HG03135 (cell line): ENCODE measurements at regions not wholly inside any gene's neighbourhood (a gene's known extent, or its start where the extent isn't known, plus 50 kb on each side); places are given as distances from the start of the nearest gene placed in this dataset.
"Not testable (repeated sequence)": the region's sequence is repeated elsewhere in the genome, so short reads cannot be mapped to it uniquely, and the experiment has no call there.

Experiments
- ATAC-seq: cut with Tn5 transposase; IDR thresholded peaks from one replicate; pipeline ENCODE4 v1.9.1; 2021; ENCODE audit warnings: mild to moderate bottlenecking, moderate library complexity; ENCODE audit not compliant: unreplicated experiment

GRCh38 chr2:160550048-160550447 lies 56.4 kb upstream of the RBMS1 start:
- no peak for ATAC-seq

DNA sequence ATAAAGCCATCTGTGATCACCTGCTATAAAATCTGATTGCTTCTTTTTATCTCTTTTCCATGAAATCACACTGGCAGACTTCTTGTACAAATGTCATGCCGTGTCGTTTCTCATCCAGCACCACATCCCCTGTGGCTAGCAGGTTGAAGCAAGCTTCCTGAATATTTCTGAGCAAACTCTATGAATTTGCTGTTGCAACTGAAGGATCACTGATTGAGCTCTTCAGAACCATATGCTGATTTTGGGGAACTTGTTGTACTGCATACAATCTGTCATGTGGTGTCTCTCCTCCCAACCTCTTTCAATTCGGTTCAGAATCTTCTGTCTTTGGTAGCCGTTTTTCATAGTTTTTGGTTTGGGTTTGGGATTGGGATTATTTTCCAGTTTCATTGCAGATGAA lies 57.7 kb upstream of the RBMS1 start:
- no peak for ATAC-seq

DNA sequence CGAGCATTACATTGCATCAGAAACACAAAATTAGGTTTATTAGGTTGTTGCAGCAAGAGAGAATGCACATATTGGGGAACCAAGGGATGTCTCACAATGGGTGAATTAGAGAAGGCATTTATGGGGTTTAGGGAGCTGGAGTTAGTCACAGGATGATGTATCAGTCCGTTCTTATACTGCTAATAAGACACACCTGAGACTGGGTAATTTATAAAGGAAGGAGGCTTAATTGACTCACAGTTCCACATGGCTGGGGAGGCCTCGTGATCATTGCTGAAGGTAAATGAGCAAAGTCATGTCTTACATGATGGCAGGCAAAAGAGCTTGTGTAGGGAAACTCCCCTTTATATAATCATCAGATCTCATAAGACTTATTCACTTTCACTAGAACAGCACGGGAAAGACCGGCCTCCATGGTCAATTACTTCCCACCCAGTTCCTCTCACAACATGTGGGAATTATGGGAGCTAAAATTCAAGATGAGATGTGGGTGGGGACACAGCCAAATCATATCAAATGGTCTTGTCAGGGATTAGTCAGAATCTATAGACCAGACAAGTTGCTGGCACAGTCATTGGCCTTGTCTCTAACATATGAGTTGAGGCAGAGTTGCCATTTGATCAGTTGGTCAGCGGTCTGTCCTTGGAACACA lies 61.9 kb upstream of the RBMS1 start:
- ATAC-seq: no peak

GRCh38 chr2:160557903-160558302 lies 64.3 kb upstream of the RBMS1 start:
- ATAC-seq: no peak

DNA sequence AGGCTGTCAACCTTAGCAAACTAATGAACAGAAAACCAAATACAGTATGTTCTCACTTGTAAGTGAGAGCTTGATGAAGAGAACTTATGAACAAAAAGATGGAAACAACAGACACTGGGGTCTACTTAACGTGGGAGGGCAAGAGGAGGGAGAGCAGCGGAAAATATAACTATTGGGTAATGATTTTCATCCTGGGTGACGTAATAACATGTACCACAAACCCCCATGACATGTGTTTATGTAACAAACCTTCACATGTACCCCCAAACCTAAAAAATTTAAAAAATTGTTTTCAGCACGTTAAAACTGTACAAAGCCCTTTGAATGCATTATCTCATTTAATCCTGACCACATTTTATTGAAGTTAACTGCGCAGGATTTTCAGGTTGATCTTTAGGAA lies 64.9 kb upstream of the RBMS1 start:
- ATAC-seq: no peak

DNA sequence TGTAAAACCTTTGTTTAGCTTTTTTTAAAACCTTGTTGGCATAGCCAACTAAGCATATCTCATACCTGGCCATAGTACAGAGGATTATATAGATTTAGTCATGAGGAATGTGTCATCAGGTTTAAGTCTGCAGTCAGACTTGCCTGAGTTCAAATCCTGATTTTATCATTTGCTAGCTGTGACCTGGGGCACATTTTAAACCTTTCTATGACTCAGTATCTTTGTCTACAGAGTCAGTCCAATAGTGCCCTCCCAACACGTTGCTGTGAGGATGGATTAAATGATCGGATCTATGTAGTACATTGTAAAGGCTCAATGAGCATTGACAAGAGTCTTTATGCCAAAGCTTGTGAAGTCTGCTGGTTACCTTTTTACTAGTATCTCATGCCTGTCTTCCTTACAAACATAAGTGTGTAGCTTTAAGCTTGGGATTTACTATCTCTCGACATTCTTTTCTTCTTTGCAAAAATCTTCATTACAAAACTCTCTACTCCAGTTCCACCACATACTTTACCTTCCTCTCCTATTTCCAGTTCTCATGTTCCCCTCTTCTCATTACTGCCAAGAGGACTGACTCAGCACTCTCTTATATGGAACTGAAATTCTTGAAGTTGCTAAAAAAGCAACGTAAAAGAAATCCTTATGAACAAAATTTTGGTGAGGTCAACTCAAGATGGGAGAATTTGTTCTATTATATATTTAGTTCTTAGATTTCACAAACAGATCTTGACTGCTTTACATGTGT lies 68.1 kb upstream of the RBMS1 start:
- ATAC-seq: no peak

DNA sequence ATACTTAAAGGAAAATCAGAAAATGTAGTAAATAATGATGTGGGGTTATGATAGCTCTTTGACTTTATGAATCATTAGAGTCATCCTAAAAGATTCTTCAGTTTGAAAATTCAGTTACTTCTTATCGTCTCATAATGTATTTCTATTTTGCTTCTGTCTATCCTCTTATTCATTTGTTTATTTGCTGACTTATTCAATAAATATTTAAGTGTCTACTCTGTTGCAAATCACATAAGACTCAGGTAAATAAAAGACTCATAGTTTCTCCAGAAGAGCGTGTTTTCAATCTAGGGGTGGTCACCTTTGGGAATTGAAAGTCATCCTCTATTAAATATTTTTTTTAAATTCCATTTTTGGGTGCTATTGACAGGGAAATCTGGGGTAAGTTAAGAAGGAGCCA lies 69.1 kb upstream of the RBMS1 start:
- ATAC-seq: no peak

DNA sequence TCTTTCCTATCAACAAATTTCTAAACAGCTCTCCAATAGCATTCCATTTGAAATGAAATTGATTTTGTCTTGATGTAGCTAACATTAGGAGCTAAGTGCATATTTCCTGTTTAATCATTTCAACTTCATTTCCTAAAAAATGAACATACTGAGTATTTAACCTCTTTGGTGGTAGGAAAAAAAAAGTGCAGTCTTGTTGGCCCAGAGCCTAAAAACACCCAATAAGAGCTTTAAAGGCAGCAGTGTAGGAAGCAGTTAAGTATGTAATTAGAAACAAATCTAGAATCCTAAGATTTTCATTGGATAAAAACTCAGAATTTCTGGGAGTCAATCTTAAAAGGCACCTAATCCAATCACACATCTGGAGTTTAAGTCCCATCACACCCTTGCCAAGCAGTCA lies 71.0 kb upstream of the RBMS1 start:
- no peak for ATAC-seq

GRCh38 chr2:160565099-160565845 lies 71.7 kb upstream of the RBMS1 start:
- ATAC-seq: no peak

- no peak for ATAC-seq
Measured at GRCh38 chr2:160566717-160567116, 73.1 kb upstream of the RBMS1 start.

GRCh38 chr2:160568856-160569255 lies 75.2 kb upstream of the RBMS1 start:
- no peak for ATAC-seq

GRCh38 chr2:160570376-160570775 lies 76.8 kb upstream of the RBMS1 start:
- ATAC-seq: no peak

DNA sequence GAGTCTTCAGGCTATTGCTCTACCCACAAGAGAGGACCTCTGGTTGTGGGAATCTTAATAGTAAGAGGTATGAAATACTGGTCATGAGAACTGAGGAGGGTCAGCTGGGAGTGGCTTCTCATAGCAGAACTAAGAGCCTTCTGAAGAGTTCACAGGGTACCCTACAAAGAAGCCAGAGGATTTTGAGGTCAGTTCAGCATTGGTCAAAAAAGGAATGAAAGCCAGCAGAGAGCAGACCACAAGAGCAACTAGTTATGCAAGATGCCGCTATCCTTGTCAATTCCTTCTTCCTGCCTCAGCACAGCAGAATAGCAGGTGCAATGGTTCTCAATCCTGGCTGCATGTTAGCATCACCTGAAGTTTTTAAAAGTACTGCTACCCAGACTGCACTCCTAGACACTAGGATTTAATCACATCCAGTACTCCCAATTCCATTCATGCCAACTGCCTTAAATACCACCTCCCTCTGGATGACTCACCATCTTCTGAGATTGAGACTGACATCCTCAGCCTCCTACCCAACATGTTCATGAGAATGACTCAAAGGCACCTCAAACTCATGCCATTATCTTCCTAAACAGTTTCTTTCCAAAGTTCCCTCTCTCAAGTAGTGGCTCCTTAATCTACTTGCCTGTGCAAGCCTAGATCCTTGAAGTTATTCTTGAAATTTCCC lies 81.0 kb upstream of the RBMS1 start:
- no peak for ATAC-seq

GRCh38 chr2:160575368-160575767 lies 81.8 kb upstream of the RBMS1 start:
- no peak for ATAC-seq

DNA sequence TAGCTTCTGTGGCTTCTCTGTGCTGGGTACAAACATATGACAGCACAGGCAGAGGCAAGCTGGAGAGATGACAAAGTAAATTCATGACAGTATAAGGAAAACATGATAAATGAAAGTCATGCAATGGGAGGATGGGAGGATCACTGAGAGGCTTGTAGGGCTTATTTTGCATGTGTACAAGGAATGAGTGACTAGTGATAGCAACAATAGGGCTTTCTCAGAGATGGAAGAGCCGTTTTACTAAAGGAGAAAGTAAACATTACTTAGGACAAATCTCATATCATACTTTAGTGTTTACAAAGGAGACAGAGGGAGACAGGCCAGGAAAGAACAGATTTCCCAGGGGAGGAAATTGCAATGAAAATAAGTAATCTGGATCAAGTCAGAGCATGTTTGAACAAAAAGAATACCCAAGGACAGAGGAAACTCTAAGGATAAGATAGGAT lies 82.5 kb upstream of the RBMS1 start:
- ATAC-seq: no peak

DNA sequence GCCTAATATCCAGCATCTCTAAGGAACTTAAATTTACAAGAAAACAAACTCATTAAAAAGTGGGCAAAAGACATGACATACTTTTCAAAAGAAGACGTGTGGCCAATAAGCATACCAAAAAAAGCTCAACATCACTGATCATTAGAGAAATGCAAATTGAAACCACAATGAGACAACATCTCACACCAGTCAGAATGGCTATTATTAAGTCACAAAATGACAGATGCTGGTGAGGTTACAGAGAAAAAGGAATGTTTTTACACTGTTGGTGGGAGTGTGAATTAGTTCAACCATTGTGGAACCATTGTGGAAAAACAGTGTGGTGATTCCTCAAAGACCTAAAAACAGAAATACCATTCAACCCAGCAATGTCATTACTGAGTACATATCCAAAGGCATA lies 83.5 kb upstream of the RBMS1 start:
- not testable (repeated sequence) for ATAC-seq

- no peak for ATAC-seq
Measured at GRCh38 chr2:160581035-160581434, 87.4 kb upstream of the RBMS1 start.

- ATAC-seq: no peak
Measured at GRCh38 chr2:160581448-160581847, 87.8 kb upstream of the RBMS1 start.

GRCh38 chr2:160582081-160582480 lies 88.5 kb upstream of the RBMS1 start:
- ATAC-seq: no peak

DNA sequence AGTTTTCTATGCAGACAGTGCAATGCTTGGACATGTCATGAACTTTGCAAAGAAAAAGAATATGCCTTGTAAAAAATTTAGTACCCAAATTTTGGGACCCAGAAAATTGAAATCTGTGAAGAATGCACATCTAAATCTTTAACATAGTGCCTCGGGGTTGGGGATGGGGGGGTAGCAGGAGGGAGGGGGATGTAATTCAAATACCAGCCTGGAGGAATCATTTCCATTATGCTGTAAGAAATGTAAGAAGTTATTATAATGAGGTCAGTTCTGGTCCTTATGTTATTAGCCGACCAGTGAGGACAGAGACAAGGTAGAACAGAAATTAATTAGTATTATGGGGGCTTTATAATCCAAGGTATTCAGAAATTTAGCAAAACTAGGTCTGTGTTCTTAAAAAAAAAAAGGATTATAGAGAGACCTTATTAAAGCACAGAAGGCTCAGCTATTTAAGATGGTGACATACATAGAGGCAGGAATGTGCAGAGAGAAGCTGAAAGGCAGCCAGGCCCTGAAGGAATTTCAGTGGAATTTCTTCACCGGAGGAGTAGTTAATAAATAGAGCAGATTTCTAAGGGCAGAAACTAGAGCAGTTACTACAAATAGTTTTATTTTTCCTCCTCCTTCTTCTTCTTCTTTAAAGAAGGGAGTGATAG lies 89.0 kb upstream of the RBMS1 start:
- ATAC-seq: no peak

DNA sequence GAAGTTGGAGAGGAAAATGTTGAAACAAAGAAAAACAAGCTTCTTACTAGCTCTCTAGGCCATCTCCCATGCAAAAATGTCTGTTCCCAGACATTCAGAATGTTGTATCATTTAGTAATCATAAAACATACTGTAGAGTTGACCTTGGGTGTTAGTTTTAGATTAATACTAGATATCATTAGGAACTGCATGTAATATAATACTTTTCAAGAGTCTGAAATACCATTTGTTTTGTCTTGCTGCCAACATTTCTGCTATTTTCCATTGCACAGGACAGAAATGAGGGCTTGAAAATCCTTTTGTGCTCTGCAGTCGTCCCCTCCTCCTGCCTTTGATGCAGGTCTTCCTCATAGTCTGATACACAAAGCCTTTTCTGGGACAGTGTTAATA lies 89.5 kb upstream of the RBMS1 start:
- no peak for ATAC-seq
